ENCODE measurements at regions not wholly inside any gene's neighbourhood (a gene's known extent, or its start where the extent isn't known, plus 50 kb on each side); places are given as distances from the start of the nearest gene placed in this dataset.

- no peaks in the 10 kb centered on the region for H3K4me1 ChIP-seq (ENCODE audit: insufficient read depth, low read length)
- H4K20me1 ChIP-seq (ENCODE audit: low read length) = no peaks in the 10 kb centered on the region
- H3K4me2 ChIP-seq (ENCODE audit: low read length) = no peak overlapping the region
- H3K36me3 ChIP-seq (ENCODE audit: low read depth, low read length) = no peaks in the 10 kb centered on the region
- no peak overlapping the region for H2AFZ ChIP-seq (ENCODE audit: low read length)
- no peak for TF ChIP-seq CTCF (conservative IDR thresholded peaks at IDR 0.05; ENCODE audit: low read depth, low read length)
- no peak for TF ChIP-seq EZH2phosphoT487 (IDR thresholded peaks at IDR 0.05; ENCODE audit: borderline replicate concordance, low read length)
- no peak for TF ChIP-seq EZH2 (IDR thresholded peaks at IDR 0.05; ENCODE audit: low read length, unreplicated experiment)
- no peak for ATAC-seq
- no TSS peak for BruUV-seq (replicated peaks)
- no peak overlapping the region for H3K9ac ChIP-seq (ENCODE audit: low read length)
- no peaks in the 10 kb centered on the region for H3F3A ChIP-seq (ENCODE audit: low read length, unreplicated experiment)
- no peaks in the 10 kb centered on the region for H3K9me3 ChIP-seq (ENCODE audit: low read length)
- intact Hi-C loops (cut with micrococcal nuclease) = no loop called here
- CTCF ChIA-PET = no interaction called here
- H3K27ac ChIP-seq (ENCODE audit: low read length) = no peak overlapping the region
- no peaks in the 10 kb centered on the region for H3K79me2 ChIP-seq (ENCODE audit: low read length)
- no peaks in the 10 kb centered on the region for H3K27me3 ChIP-seq (ENCODE audit: low read length)
- DNase-seq = no peak
- no peaks in the 10 kb centered on the region for H3K9me2 ChIP-seq (replicated peaks; ENCODE audit: low read length)
- POLR2A ChIA-PET (ENCODE audit: unreplicated experiment) = no interaction called here
- H3K4me3 ChIP-seq (ENCODE audit: low read length) = no peak overlapping the region
Measured at GRCh38 chr17:71741836-71742235, 379.0 kb upstream of the SOX9 start.

- intact Hi-C loops (cut with micrococcal nuclease) = no loop called here
- Histone ChIP-seq H4K20me1 (ENCODE audit: low read length) (no peaks in the 10 kb centered on the region), H2AFZ (ENCODE audit: low read length) (no peak overlapping the region), H3K9me3 (ENCODE audit: low read length) (no peaks in the 10 kb centered on the region), H3F3A (ENCODE audit: low read length, unreplicated experiment) (no peaks in the 10 kb centered on the region), H3K9me2 (replicated peaks; ENCODE audit: low read length) (no peaks in the 10 kb centered on the region), H3K4me1 (ENCODE audit: insufficient read depth, low read length) (peaks cover 9% of the 10 kb centered on the region; the same call in 1 of the 2 replicates), H3K27me3 (ENCODE audit: low read length) (no peaks in the 10 kb centered on the region), H3K4me3 (ENCODE audit: low read length) (no peak overlapping the region), H3K36me3 (ENCODE audit: low read depth, low read length) (no peaks in the 10 kb centered on the region), H3K4me2 (ENCODE audit: low read length) (no peak overlapping the region), H3K79me2 (ENCODE audit: low read length) (no peaks in the 10 kb centered on the region), H3K9ac (ENCODE audit: low read length) (no peak overlapping the region), H3K27ac (ENCODE audit: low read length) (no peak overlapping the region)
- BruUV-seq (replicated peaks) = no TSS peak
- DNase-seq (no peak), ATAC-seq (no peak)
- ChIA-PET POLR2A (ENCODE audit: unreplicated experiment) (interaction anchor here (0.5 kb wide), 1 partner anchor 734 kb away, joined by 3 read pairs; no protein-coding TSS in a partner anchor), CTCF (no interaction called here)
- TF ChIP-seq CTCF (conservative IDR thresholded peaks at IDR 0.05; ENCODE audit: low read depth, low read length) = no peak
Measured at GRCh38 chr17:71748872-71749271, 371.9 kb upstream of the SOX9 start.

- H3K36me3 ChIP-seq (ENCODE audit: low read depth, low read length) = no peaks in the 10 kb centered on the region
- no peak overlapping the region for H3K27ac ChIP-seq (ENCODE audit: low read length)
- 0 out of 2 replicates have a peak overlapping the region, but pooled peaks have one; percentile 3 for H2AFZ ChIP-seq (ENCODE audit: low read length)
- no peak for TF ChIP-seq EZH2phosphoT487 (IDR thresholded peaks at IDR 0.05; ENCODE audit: borderline replicate concordance, low read length)
- no peak for TF ChIP-seq EZH2 (IDR thresholded peaks at IDR 0.05; ENCODE audit: low read length, unreplicated experiment)
- no peak for TF ChIP-seq CTCF (conservative IDR thresholded peaks at IDR 0.05; ENCODE audit: low read depth, low read length)
- H3K27me3 ChIP-seq (ENCODE audit: low read length) = no peaks in the 10 kb centered on the region
- peaks cover 9% of the 10 kb centered on the region; the same call in 1 of the 2 replicates for H3K4me1 ChIP-seq (ENCODE audit: insufficient read depth, low read length)
- DNase-seq (peak; percentile 75), ATAC-seq (peak; percentile 76)
- H3K4me3 ChIP-seq (ENCODE audit: low read length) = no peak overlapping the region
- no peaks in the 10 kb centered on the region for H3F3A ChIP-seq (ENCODE audit: low read length, unreplicated experiment)
- ChIA-PET POLR2A (ENCODE audit: unreplicated experiment) (no interaction called here), CTCF (no interaction called here)
- intact Hi-C loops (cut with micrococcal nuclease) = no loop called here
- H3K9me2 ChIP-seq (replicated peaks; ENCODE audit: low read length) = no peaks in the 10 kb centered on the region
- no peaks in the 10 kb centered on the region for H4K20me1 ChIP-seq (ENCODE audit: low read length)
- BruUV-seq (replicated peaks) = no TSS peak
- H3K79me2 ChIP-seq (ENCODE audit: low read length) = no peaks in the 10 kb centered on the region
- no peaks in the 10 kb centered on the region for H3K9me3 ChIP-seq (ENCODE audit: low read length)
- H3K9ac ChIP-seq (ENCODE audit: low read length) = no peak overlapping the region
- no peak overlapping the region for H3K4me2 ChIP-seq (ENCODE audit: low read length)
Measured at GRCh38 chr17:71753070-71753469, 367.8 kb upstream of the SOX9 start.
